Esophagus muscularis mucosa (tissue), 4 donors: ENCODE measurements at regions not wholly inside any gene's neighbourhood (a gene's known extent, or its start where the extent isn't known, plus 50 kb on each side); places are given as distances from the start of the nearest gene placed in this dataset.

ENCODE experiments used
- DNase-seq: peaks from one replicate; pipeline ENCODE4 v3.0.0-alpha.2; 2017; ENCODE audit errors: extremely low spot score
- H3K27ac ChIP-seq, 4 donors: fragments of 200-600 bp; sonication (generic); replicated peaks in 1 of 4; 1 replicate in 3 of 4; 2 replicates in 1 of 4; pipeline ENCODE4 v1.5.1; 2016 to 2019; ENCODE audit warnings: mild to moderate bottlenecking in 1 of 4
- H3K27me3 ChIP-seq, 4 donors: fragments of 200-600 bp; sonication (generic); one replicate each; pipeline versions ENCODE4 v1.5.1 to v1.6.0; 2016 to 2019
- H3K36me3 ChIP-seq, 4 donors: fragments of 200-600 bp; sonication (generic); one replicate each; pipeline ENCODE4 v1.5.1; 2016 to 2019
- H3K4me1 ChIP-seq, 4 donors: fragments of 200-600 bp; sonication (generic); one replicate each; pipeline ENCODE4 v1.5.1; 2016 to 2019
- H3K4me3 ChIP-seq, 4 donors: fragments of 200-600 bp; sonication (generic); 1 replicate in 2 of 4; 2 replicates in 2 of 4; pipeline ENCODE4 v1.5.1; 2016 to 2019; ENCODE audit warnings: mild to moderate bottlenecking in 4 of 4, moderate library complexity in 1 of 4
- H3K9me3 ChIP-seq, 4 donors: fragments of 200-600 bp; sonication (generic); 1 replicate in 3 of 4; 2 replicates in 1 of 4; pipeline ENCODE4 v1.5.1; 2016 to 2019
- CTCF ChIP-seq, 3 experiments: fragments of 200-600 bp in 2 of 3; fragments of 450-650 bp in 1 of 3; sonication (generic) in 2 of 3; IDR thresholded peaks; one replicate each; pipeline ENCODE4 v1.5.1; 2017 to 2019; ENCODE audit warnings: antibody characterized with exemption in 3 of 3, mild to moderate bottlenecking in 2 of 3, moderate library complexity in 1 of 3
- EP300 ChIP-seq: sonication (generic); formaldehyde crosslinking; IDR thresholded peaks from one replicate; pipeline ENCODE4 v1.6.1; 2017; ENCODE audit warnings: antibody characterized with exemption
- POLR2A ChIP-seq: fragments of 450-650 bp; IDR thresholded peaks from one replicate; pipeline ENCODE4 v1.6.1; 2017; ENCODE audit warnings: antibody characterized with exemption, moderate library complexity, mild to moderate bottlenecking, low read depth
- POLR2AphosphoS5 ChIP-seq, 2 donors: sonication (generic); formaldehyde crosslinking; IDR thresholded peaks; one replicate each; pipeline ENCODE4 v1.6.1; 2017; ENCODE audit warnings: antibody characterized with exemption in 2 of 2
- WGBS: methylation state at CpG from one replicate; pipeline ENCODE4 v1.1.5; 2018; 5-methylcytosine and 5-hydroxymethylcytosine counted together
- intact Hi-C: fragments of 100-400 bp; cut with DNase I; formaldehyde crosslinking; loops from one replicate; pipeline ENCODE4 v1.15.1; 2023

DNA sequence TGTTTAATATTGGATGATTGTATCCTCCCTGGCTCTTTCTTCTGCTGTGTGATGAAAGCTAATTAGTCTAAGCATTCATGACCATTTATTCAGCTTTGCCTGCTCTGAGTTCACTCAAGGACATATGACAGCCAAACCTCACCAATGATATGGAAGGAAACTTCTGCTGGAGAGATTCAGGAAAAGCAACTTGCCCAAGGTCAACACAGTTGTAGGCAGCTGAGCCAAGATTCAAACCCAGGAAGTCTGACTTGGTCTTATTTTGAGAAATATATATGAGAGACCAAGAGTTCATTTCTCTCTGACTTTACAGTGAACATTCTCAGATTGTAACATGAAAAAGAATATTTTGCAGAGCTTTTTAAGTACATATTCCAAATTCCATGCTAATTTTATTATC is 1588.5 kb upstream of the PIK3C3 start:
- H3K36me3 ChIP-seq = no peaks in the 10 kb centered on the region
- H3K9me3 ChIP-seq = no peaks in the 10 kb centered on the region
- H3K4me3 ChIP-seq = no peak overlapping the region
- H3K27ac ChIP-seq = no peak overlapping the region
- TF ChIP-seq CTCF (IDR thresholded peaks at IDR 0.05) = no peak
- TF ChIP-seq POLR2AphosphoS5 (IDR thresholded peaks at IDR 0.05) = no peak
- TF ChIP-seq EP300 = no peak
- no peak for TF ChIP-seq POLR2A
- intact Hi-C loops = no loop called here
- no peaks in the 10 kb centered on the region for H3K27me3 ChIP-seq
- no peak for DNase-seq
- H3K4me1 ChIP-seq = no peaks in the 10 kb centered on the region

- Histone ChIP-seq H3K9me3 (no peaks in the 10 kb centered on the region), H3K4me1 (no peaks in the 10 kb centered on the region), H3K27ac (no peak overlapping the region), H3K36me3 (no peaks in the 10 kb centered on the region), H3K27me3 (no peaks in the 10 kb centered on the region), H3K4me3 (no peak overlapping the region)
- 91% methylated on average over 5 of the region's 5 CpGs for WGBS
- intact Hi-C loops = no loop called here
- DNase-seq = no peak
- no peak for TF ChIP-seq EP300
- TF ChIP-seq CTCF (IDR thresholded peaks at IDR 0.05) = no peak
Observed at GRCh38 chr18:40365526-40365925, 1589.5 kb upstream of the PIK3C3 start.

GRCh38 chr18:40360558-40360957 is 1594.5 kb upstream of the PIK3C3 start:
- Histone ChIP-seq H3K27ac (no peak overlapping the region), H3K4me3 (no peak overlapping the region), H3K9me3 (no peaks in the 10 kb centered on the region), H3K27me3 (no peaks in the 10 kb centered on the region), H3K36me3 (no peaks in the 10 kb centered on the region), H3K4me1 (no peaks in the 10 kb centered on the region)
- intact Hi-C loops = no loop called here
- no peak for DNase-seq
- TF ChIP-seq POLR2AphosphoS5 (IDR thresholded peaks at IDR 0.05) = no peak
- no peak for TF ChIP-seq CTCF (IDR thresholded peaks at IDR 0.05)
- no peak for TF ChIP-seq EP300
- no peak for TF ChIP-seq POLR2A
- WGBS = 59% methylated on average over 2 of the region's 2 CpGs

GRCh38 chr18:40357536-40357935 is 1597.5 kb upstream of the PIK3C3 start:
- TF ChIP-seq EP300 (no peak), POLR2AphosphoS5 (IDR thresholded peaks at IDR 0.05) (no peak), POLR2A (no peak), CTCF (IDR thresholded peaks at IDR 0.05) (no peak)
- 91% methylated on average over 2 of the region's 2 CpGs for WGBS

DNA sequence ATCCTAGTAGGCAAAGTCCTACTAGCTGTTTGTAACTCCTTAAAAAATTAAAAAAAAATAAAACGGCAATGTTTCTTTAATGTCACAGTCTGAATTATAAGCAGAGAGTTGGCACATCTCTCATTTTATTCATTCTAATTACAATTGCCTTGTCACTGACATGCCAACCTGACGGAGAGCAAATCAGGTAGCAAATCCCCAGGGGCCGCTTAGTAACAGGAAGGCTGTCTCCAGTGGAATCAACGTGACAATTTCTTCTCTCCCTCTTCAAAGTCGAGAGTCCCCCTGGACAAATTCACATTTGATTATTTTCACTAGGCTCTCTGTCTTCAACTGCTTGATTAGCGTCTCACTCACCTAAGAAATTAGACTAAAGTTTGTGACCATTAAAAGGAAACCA is 1598.9 kb upstream of the PIK3C3 start:
- Histone ChIP-seq H3K4me1 (no peaks in the 10 kb centered on the region), H3K4me3 (no peak overlapping the region), H3K36me3 (no peaks in the 10 kb centered on the region), H3K9me3 (no peaks in the 10 kb centered on the region), H3K27ac (no peak overlapping the region), H3K27me3 (no peaks in the 10 kb centered on the region)
- no peak for TF ChIP-seq EP300
- TF ChIP-seq POLR2A = no peak
- TF ChIP-seq POLR2AphosphoS5 (IDR thresholded peaks at IDR 0.05) = no peak
- no peak for TF ChIP-seq CTCF (IDR thresholded peaks at IDR 0.05)
- intact Hi-C loops = no loop called here
- no peak for DNase-seq
- 70% methylated on average over 6 of the region's 6 CpGs for WGBS

More at GRCh38 chr18:40357536-40357935, 1597.5 kb upstream of the PIK3C3 start:
- DNase-seq = no peak
- Histone ChIP-seq H3K27me3 (no peaks in the 10 kb centered on the region), H3K4me3 (no peak overlapping the region), H3K9me3 (no peaks in the 10 kb centered on the region), H3K36me3 (no peaks in the 10 kb centered on the region), H3K4me1 (no peaks in the 10 kb centered on the region), H3K27ac (no peak overlapping the region)
- intact Hi-C loops = no loop called here
